Erythroblast (primary cell): ENCODE measurements at regions not wholly inside any gene's neighbourhood (a gene's known extent, or its start where the extent isn't known, plus 50 kb on each side); places are given as distances from the start of the nearest gene placed in this dataset.

Source experiments
- DNase-seq, 2 experiments: peaks; one replicate each; lab custom pipeline; 2025; lab: John Stamatoyannopoulos, UW
- GATA1 ChIP-seq: IDR thresholded peaks from 2 replicates; pipeline ENCODE4 v1.6.1; 2011; ENCODE audit warnings: low read depth, mild to moderate bottlenecking, control low read depth, low read length, moderate library complexity
- POLR2A ChIP-seq: IDR thresholded peaks from 2 replicates; pipeline ENCODE4 v1.6.1; 2011; ENCODE audit warnings: mild to moderate bottlenecking, low read length

- TF ChIP-seq GATA1 (no peak), POLR2A (no peak)
Measured at GRCh38 chr13:111609631-111610030, 289.2 kb downstream of the TEX29 start.

GRCh38 chr13:111610081-111610480 is 289.6 kb downstream of the TEX29 start:
- DNase-seq, result no peak
- TF ChIP-seq GATA1 (no peak), POLR2A (no peak)

More at GRCh38 chr13:111609631-111610030, 289.2 kb downstream of the TEX29 start:
- DNase-seq, result no peak

GRCh38 chr13:111610879-111611278 is 290.4 kb downstream of the TEX29 start:
- no peak for DNase-seq

GRCh38 chr13:111611651-111612050 is 291.2 kb downstream of the TEX29 start:
- TF ChIP-seq POLR2A, result no peak
- no peak for TF ChIP-seq GATA1
- DNase-seq, result no peak

More at GRCh38 chr13:111610879-111611278, 290.4 kb downstream of the TEX29 start:
- TF ChIP-seq POLR2A (no peak), GATA1 (no peak)

DNA sequence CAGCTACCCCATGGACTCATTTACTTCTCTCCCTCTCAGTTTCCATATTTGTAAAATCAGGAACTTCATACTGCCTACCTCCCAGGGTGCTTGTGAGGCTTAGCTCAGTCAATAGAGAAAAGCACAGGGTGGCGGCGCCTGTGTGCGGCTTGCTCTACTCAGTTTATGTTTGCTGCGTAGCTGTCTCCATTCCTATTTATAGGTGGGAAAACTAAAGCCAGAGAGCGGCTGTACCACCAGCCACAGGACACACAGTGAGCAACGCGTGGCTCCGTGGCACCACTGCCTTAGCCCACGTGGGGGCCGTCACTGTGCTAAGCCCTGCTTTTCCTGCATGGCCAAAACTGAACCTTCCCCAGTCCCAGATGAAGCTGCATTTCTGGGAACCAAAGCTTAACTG is 292.4 kb downstream of the TEX29 start:
- no peak for DNase-seq
- TF ChIP-seq POLR2A (no peak), GATA1 (no peak)

GRCh38 chr13:111614009-111614408 is 293.6 kb downstream of the TEX29 start:
- DNase-seq, result no peak
- TF ChIP-seq GATA1 (no peak), POLR2A (no peak)

DNA sequence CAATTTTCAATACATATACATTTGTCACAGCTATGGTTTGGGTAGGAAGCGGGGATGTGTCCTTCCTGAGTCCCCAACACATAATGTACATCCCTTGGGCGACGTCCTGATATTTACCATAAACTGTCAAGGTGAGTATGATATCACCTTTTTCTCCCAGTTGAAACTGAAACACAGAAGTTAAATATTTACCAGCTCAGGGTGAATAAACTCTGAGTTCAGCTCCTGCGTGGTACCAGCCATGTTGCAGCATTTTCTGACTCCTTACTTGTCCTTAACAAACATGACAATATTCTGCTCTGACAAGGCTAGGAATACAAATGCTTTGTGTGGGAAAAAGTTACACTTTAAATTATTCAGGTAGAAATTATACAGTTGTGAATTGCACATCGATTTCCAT is 294.2 kb downstream of the TEX29 start:
- TF ChIP-seq GATA1, result no peak
- no peak for TF ChIP-seq POLR2A
- DNase-seq, result no peak

GRCh38 chr13:111616203-111616602 is 295.8 kb downstream of the TEX29 start:
- no peak for DNase-seq
- TF ChIP-seq POLR2A (no peak), GATA1 (no peak)

DNA sequence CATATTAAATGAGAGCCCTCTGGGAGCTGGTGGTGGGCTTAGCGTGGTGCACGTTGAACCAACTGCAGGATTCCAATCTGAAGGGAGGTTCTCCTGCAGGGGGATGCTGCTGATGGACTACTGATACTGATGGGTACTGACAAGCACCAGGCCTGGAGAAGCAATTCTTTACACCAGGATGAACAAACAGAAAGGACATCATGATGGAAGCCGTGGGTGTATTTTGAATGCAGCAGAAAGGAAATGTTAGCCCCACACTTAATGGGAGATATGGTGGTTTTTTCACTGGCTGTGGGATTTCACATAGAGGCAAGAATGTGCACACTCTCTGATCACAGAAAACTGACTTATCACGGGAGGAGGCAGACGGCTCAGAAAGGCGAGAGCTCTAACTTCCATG is 299.7 kb downstream of the TEX29 start:
- no peak for DNase-seq
- TF ChIP-seq GATA1 (no peak), POLR2A (no peak)

DNA sequence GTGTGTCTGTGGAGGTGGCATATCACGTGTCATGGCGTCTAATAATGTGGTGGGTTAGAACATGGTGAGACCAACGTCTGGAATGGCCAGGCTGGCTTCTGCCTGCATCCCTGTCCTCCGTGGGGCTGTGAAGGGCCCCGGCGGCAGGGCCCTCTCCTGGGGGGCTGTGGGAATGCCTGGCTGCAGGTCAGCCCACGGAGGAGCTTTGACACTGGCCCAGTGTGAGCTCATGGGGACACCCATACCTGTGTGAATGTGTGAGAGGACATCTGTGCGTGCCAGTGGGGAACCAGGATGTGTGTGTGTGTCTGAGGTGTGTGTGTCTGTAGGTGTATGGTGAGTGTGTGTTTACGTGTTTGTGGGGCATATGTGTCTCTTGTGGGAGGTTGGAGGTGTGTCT is 300.1 kb downstream of the TEX29 start:
- DNase-seq, result no peak
- TF ChIP-seq GATA1, result no peak
- no peak for TF ChIP-seq POLR2A

GRCh38 chr13:111621164-111621563 is 300.7 kb downstream of the TEX29 start:
- DNase-seq, result no peak
- TF ChIP-seq GATA1, result no peak
- no peak for TF ChIP-seq POLR2A

DNA sequence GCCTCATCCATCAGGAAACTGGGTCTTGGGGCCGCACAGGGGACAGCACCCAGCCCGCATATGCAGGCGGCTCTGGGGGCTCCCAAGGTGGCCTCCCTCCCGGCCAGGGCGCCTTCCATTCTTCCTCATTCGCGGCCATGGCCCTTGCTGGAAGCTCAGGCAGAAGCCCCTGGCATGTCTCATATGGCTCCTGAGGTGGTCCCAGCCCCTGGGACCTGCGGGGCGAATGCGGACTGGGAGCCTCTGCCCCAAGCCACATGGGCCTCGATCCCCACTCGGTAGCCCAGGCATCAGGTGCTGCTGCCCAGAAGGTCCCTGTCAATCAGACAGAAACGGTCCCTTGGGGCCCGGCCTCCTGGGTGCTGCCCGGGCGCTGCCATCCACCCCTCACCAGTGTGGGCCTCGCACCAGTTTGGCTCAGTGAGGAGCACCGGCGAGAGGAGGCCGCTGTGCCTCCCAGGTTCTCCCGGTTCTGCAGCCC is 301.6 kb downstream of the TEX29 start:
- TF ChIP-seq GATA1, result no peak
- no peak for TF ChIP-seq POLR2A
- no peak for DNase-seq

GRCh38 chr13:111623208-111623607 is 302.8 kb downstream of the TEX29 start:
- DNase-seq, result no peak
- TF ChIP-seq GATA1 (no peak), POLR2A (no peak)

DNA sequence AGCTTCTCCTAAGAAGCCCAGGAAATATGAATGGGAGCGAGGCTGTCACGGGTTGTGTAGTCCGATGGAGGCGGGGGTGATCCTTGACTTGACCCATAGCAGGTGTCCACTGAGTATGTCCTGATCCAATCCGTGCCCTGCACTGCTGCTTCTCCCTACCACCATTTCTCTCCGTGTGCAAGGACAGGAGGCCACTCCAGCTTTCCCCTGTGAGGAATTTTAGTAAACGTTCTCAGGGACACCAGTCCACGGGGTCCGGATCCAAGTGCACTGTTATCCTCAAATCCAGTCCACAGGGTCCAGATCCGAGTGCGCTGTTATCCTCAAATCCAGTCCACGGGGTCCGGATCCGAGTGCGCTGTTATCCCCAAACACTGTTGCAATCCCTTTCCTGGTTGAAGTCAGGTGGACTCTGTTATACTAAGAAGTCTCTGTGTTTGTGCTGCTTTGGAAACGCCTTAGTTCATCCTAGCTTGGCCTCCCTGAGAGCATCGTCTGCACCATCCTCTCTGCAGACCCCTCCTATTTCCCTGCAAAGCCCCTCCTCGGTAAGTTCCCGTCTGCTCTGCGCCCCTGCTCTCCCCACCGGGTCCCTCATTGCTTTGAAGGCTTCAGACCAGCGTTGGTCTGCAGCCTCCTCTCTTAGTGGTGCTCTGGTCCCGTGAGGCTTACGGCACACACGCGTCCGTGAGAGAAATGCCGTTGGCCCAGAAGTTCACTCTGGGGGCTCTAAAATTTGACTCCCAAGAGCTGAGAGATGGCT is 303.5 kb downstream of the TEX29 start:
- DNase-seq, result no peak
- no peak for TF ChIP-seq POLR2A
